Heart left ventricle (tissue), 16 donors: ENCODE measurements at regions not wholly inside any gene's neighbourhood (a gene's known extent, or its start where the extent isn't known, plus 50 kb on each side); places are given as distances from the start of the nearest gene placed in this dataset.
A peak's percentile ranks its signal among the peaks of the same experiment; 100 is the strongest.

ENCODE experiments used
- ATAC-seq, 4 donors: fragments of 200-7000 bp; cut with Tn5 transposase; one replicate each; pipeline ENCODE4 v1.9.1; 2020 to 2022; ENCODE audit warnings: moderate library complexity in 4 of 4, mild to moderate bottlenecking in 3 of 4, moderate number of reproducible peaks in 1 of 4
- DNase-seq, 5 donors: peaks; one replicate each; pipeline ENCODE4 v3.0.0-alpha.2; 2020
- H3K27ac ChIP-seq, 12 donors: fragments of 200-600 bp; sonication (generic) in 4 of 12; one replicate each; pipeline versions ENCODE4 v1.5.0 to v1.8.0; 2016 to 2022; ENCODE audit warnings: mild to moderate bottlenecking in 2 of 12
- H3K27me3 ChIP-seq, 9 donors: fragments of 200-600 bp; sonication (generic) in 2 of 9; one replicate each; pipeline versions ENCODE4 v1.5.1 to v1.8.0; 2016 to 2022; ENCODE audit warnings: mild to moderate bottlenecking in 3 of 9
- H3K36me3 ChIP-seq, 9 donors: fragments of 200-600 bp; sonication (generic) in 2 of 9; one replicate each; pipeline versions ENCODE4 v1.5.0 to v1.8.0; 2018 to 2022; ENCODE audit warnings: mild to moderate bottlenecking in 2 of 9
- H3K4me1 ChIP-seq, 12 donors: fragments of 200-600 bp; sonication (generic) in 4 of 12; one replicate each; pipeline versions ENCODE4 v1.5.0 to v1.8.0; 2016 to 2022; ENCODE audit warnings: mild to moderate bottlenecking in 3 of 12
- H3K4me3 ChIP-seq, 12 donors: fragments of 200-600 bp; sonication (generic) in 4 of 12; one replicate each; pipeline versions ENCODE4 v1.5.0 to v1.8.0; 2017 to 2022; ENCODE audit warnings: mild to moderate bottlenecking in 9 of 12, moderate library complexity in 4 of 12
- H3K9me3 ChIP-seq, 12 donors: fragments of 200-600 bp; sonication (generic) in 4 of 12; one replicate each; pipeline versions ENCODE4 v1.5.0 to v1.8.0; 2016 to 2022; ENCODE audit warnings: mild to moderate bottlenecking in 1 of 12
- CTCF ChIP-seq, 12 donors: fragments of 200-600 bp; sonication (generic) in 4 of 12; IDR thresholded peaks; one replicate each; pipeline versions ENCODE4 v1.5.0 to v1.8.0; 2018 to 2022; ENCODE audit warnings: antibody characterized with exemption in 12 of 12, mild to moderate bottlenecking in 5 of 12
- POLR2A ChIP-seq, 2 donors: fragments of 450-650 bp; IDR thresholded peaks; one replicate each; pipeline ENCODE4 v1.6.1; 2017; ENCODE audit warnings: antibody characterized with exemption in 2 of 2, mild to moderate bottlenecking in 2 of 2, moderate library complexity in 2 of 2
- WGBS, 4 donors: extraction: QIAGEN DNeasy Blood & Tissue Kit in 2 of 4; methylation state at CpG; one replicate each; pipeline versions ENCODE4 v1.1.5 to v1.1.7; 2013 to 2018; 5-methylcytosine and 5-hydroxymethylcytosine counted together
- intact Hi-C, 10 donors: fragments of 100-400 bp; cut with DNase I; formaldehyde crosslinking; loops; one replicate each; pipeline versions ENCODE4 v1.11.1 to v1.14.2; 2022
- donor health status: ischemic (EF 13 %, LVEDD 7.1; RV severe dilation, severe dysfunction).
- donor health status: healthy with polysubstance abuse.
- donor health status: DM: no; HTN: yes; CAD: no.
- donor health status: DM: no; HTN: no; CAD: no.
- donor health status: ischemic (EF 25% LVEDD 6.9; RV normal size, moderate dysfunction).
- donor health status: ischemic (EF 25% LVEDD 5.7; RV mildly dilated, moderate dysfunction).
- donor health status: healthy.
- donor health status: DM: yes; HTN: yes; CAD: no.
- donor health status: ischemic (EF 35%, LVEDD 5.7; RV mildly dilated, moderate dysfunction).
- donor health status: nonischemic (EF 11% LVEDD 7.7; RV severe dilation, severe dysfunction).
- donor health status: DM: yes; HTN: yes; CAD: no.
- donor health status: PGD.
- donor health status: ischemic (EF 29% LVEDD 5.4; RV normal size, mild dysfunction).
- donor health status: nonischemic (EF 23%, LVEDD 6.1; RV moderate dilation, normal function).

- H3K4me3 ChIP-seq = no peak overlapping the region
- intact Hi-C loops = no loop called here
- ATAC-seq = peak in 3 of 4 donors; percentile 36 to 51 (median 37)
- no peak for DNase-seq
- peaks cover 0 to 63% (median 35%) of the 10 kb centered on the region in 12 donors for H3K4me1 ChIP-seq
- H3K27me3 ChIP-seq = no peaks in the 10 kb centered on the region
- no peaks in the 10 kb centered on the region for H3K36me3 ChIP-seq
- WGBS, 4 donors = 17 to 47% (median 36%) methylated on average over 3 of the region's 3 CpGs
- TF ChIP-seq POLR2A (IDR thresholded peaks at IDR 0.05) = no peak
- no peak for TF ChIP-seq CTCF (IDR thresholded peaks at IDR 0.05)
- no peaks in the 10 kb centered on the region for H3K9me3 ChIP-seq
- H3K27ac ChIP-seq = peak overlapping the region in 7 of 12 donors; percentile 8 to 60 (median 20)
Observed at GRCh38 chr15:29885183-29885582, 62.9 kb upstream of the TJP1 start.

DNA sequence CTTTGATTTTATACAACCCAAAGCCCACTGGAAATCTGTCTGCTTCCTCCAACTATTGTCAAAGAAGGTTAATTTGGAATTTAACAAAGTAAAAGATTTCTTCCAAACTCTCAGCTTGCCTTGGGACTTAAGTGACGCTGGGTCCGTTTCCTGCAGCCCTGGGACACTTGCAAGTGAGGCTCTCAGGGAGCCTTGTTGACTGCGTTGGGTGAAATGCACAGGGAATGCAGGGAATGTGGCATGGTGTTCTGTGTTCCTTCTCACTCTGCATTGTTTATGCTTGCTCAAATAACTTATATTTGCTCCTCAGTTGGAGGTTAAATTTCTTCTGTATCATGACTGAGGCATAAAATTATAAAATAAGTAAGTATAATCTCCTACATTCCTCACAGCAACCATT is 60.9 kb upstream of the TJP1 start:
- Histone ChIP-seq H3K27me3 (no peaks in the 10 kb centered on the region), H3K9me3 (no peaks in the 10 kb centered on the region), H3K27ac (peak overlapping the region in 10 of 12 donors; percentile 7 to 75 (median 46)), H3K36me3 (no peaks in the 10 kb centered on the region), H3K4me1 (peaks cover 0 to 42% (median 20%) of the 10 kb centered on the region in 12 donors), H3K4me3 (peak overlapping the region in 1 of 12 donors; percentile 3)
- WGBS, 4 donors = 8 to 26% (median 16%) methylated on average over 3 of the region's 3 CpGs
- no peak for TF ChIP-seq CTCF (IDR thresholded peaks at IDR 0.05)
- TF ChIP-seq POLR2A (IDR thresholded peaks at IDR 0.05) = no peak
- intact Hi-C loops = no loop called here
- peak in 3 of 4 donors; percentile 68 to 82 (median 76) for ATAC-seq
- peak in 1 of 5 donors; percentile 40 for DNase-seq

- DNase-seq = no peak
- 95 to 97% (median 95%) methylated on average over 4 of the region's 4 CpGs for WGBS, 4 donors
- no peaks in the 10 kb centered on the region for H3K9me3 ChIP-seq
- H3K36me3 ChIP-seq = no peaks in the 10 kb centered on the region
- intact Hi-C loops = no loop called here
- TF ChIP-seq POLR2A (IDR thresholded peaks at IDR 0.05) (no peak), CTCF (IDR thresholded peaks at IDR 0.05) (no peak)
- no peak for ATAC-seq
- no peak overlapping the region for H3K4me3 ChIP-seq
- peaks cover 0 to 37% (median 19%) of the 10 kb centered on the region in 12 donors for H3K4me1 ChIP-seq
- H3K27me3 ChIP-seq = no peaks in the 10 kb centered on the region
- H3K27ac ChIP-seq = no peak overlapping the region
Observed at GRCh38 chr15:29880886-29881285, 58.6 kb upstream of the TJP1 start.

DNA sequence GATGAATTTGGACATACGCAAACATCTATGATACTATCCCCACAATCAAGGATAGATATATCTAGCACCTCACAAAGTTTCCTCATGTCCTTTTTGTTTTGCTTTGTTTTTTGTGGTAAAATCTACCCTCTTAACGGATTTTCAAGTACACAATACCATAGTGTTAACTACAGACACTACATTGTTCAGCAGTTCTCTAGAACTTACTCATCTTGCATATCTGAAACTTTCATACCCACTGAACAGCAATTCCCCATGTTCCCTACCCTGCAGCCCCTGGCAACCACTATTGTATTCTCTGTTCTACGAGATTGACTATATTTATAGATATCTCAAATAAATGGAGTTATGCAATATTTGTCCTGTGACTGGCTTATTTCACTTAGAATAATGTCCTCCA is 58.1 kb upstream of the TJP1 start:
- intact Hi-C loops = no loop called here
- H3K9me3 ChIP-seq = no peaks in the 10 kb centered on the region
- no peak overlapping the region for H3K27ac ChIP-seq
- H3K27me3 ChIP-seq = no peaks in the 10 kb centered on the region
- WGBS, 4 donors = 85 to 94% (median 88%) methylated on average over 3 of the region's 3 CpGs
- peaks cover 0 to 33% (median 15%) of the 10 kb centered on the region in 12 donors for H3K4me1 ChIP-seq
- no peaks in the 10 kb centered on the region for H3K36me3 ChIP-seq
- ATAC-seq (no peak), DNase-seq (no peak)
- TF ChIP-seq POLR2A (IDR thresholded peaks at IDR 0.05) = no peak
- TF ChIP-seq CTCF (IDR thresholded peaks at IDR 0.05) = no peak
- no peak overlapping the region for H3K4me3 ChIP-seq
